ENCODE measurements at regions not wholly inside any gene's neighbourhood (a gene's known extent, or its start where the extent isn't known, plus 50 kb on each side); places are given as distances from the start of the nearest gene placed in this dataset.

- DNase-seq (ENCODE audit: insufficient read length, low spot score) (no peak), FAIRE-seq (no peak)
- TF ChIP-seq SPI1 (IDR thresholded peaks at IDR 0.05; ENCODE audit: low read depth, low read length) = no peak
- no peak for TF ChIP-seq POLR2A (IDR thresholded peaks at IDR 0.05; ENCODE audit: low read depth, low read length)
- no peak for TF ChIP-seq POLR2AphosphoS5 (IDR thresholded peaks at IDR 0.05; ENCODE audit: low read depth, low read length)
- TF ChIP-seq PAX5 (IDR thresholded peaks at IDR 0.05; ENCODE audit: insufficient read depth, low read length, severe bottlenecking) = no peak
- TF ChIP-seq TAF1 (IDR thresholded peaks at IDR 0.05; ENCODE audit: low read depth, low read length) = no peak
Measured at GRCh38 chr18:21928925-21929324, 188.3 kb downstream of the MIB1 start.

- FAIRE-seq (no peak), DNase-seq (ENCODE audit: insufficient read length, low spot score) (no peak)
- no peak for TF ChIP-seq POU2F2 (IDR thresholded peaks at IDR 0.05; ENCODE audit: low read depth, low read length)
- no peak for TF ChIP-seq TAF1 (IDR thresholded peaks at IDR 0.05; ENCODE audit: low read depth, low read length)
- no peak for TF ChIP-seq PAX5 (IDR thresholded peaks at IDR 0.05; ENCODE audit: insufficient read depth, low read length, severe bottlenecking)
- TF ChIP-seq SPI1 (IDR thresholded peaks at IDR 0.05; ENCODE audit: low read depth, low read length) = no peak
- TF ChIP-seq POLR2A (IDR thresholded peaks at IDR 0.05; ENCODE audit: low read depth, low read length) = no peak
Measured at GRCh38 chr18:21930177-21930576, 189.6 kb downstream of the MIB1 start.

GRCh38 chr18:21933931-21934765 lies 193.6 kb downstream of the MIB1 start:
- DNase-seq (ENCODE audit: insufficient read length, low spot score) (no peak), FAIRE-seq (no peak)
- TF ChIP-seq SPI1 (IDR thresholded peaks at IDR 0.05; ENCODE audit: low read depth, low read length) (no peak), POU2F2 (IDR thresholded peaks at IDR 0.05; ENCODE audit: low read depth, low read length) (no peak), TAF1 (IDR thresholded peaks at IDR 0.05; ENCODE audit: low read depth, low read length) (no peak), POLR2AphosphoS5 (IDR thresholded peaks at IDR 0.05; ENCODE audit: low read depth, low read length) (no peak)

- FAIRE-seq (no peak), DNase-seq (ENCODE audit: insufficient read length, low spot score) (no peak)
- TF ChIP-seq POU2F2 (IDR thresholded peaks at IDR 0.05; ENCODE audit: low read depth, low read length) (no peak), TAF1 (IDR thresholded peaks at IDR 0.05; ENCODE audit: low read depth, low read length) (no peak), PAX5 (IDR thresholded peaks at IDR 0.05; ENCODE audit: insufficient read depth, low read length, severe bottlenecking) (no peak), POLR2AphosphoS5 (IDR thresholded peaks at IDR 0.05; ENCODE audit: low read depth, low read length) (no peak), SPI1 (IDR thresholded peaks at IDR 0.05; ENCODE audit: low read depth, low read length) (no peak), POLR2A (IDR thresholded peaks at IDR 0.05; ENCODE audit: low read depth, low read length) (no peak)
Measured at GRCh38 chr18:21934766-21935015, 194.1 kb downstream of the MIB1 start.

GRCh38 chr18:21943456-21943855 lies 202.9 kb downstream of the MIB1 start:
- DNase-seq (ENCODE audit: insufficient read length, low spot score) (no peak), FAIRE-seq (no peak)
- TF ChIP-seq POLR2AphosphoS5 (IDR thresholded peaks at IDR 0.05; ENCODE audit: low read depth, low read length) (no peak), SPI1 (IDR thresholded peaks at IDR 0.05; ENCODE audit: low read depth, low read length) (no peak), TAF1 (IDR thresholded peaks at IDR 0.05; ENCODE audit: low read depth, low read length) (no peak)

- no peak for DNase-seq (ENCODE audit: insufficient read length, low spot score)
- TF ChIP-seq TAF1 (IDR thresholded peaks at IDR 0.05; ENCODE audit: low read depth, low read length) (no peak), SPI1 (IDR thresholded peaks at IDR 0.05; ENCODE audit: low read depth, low read length) (no peak), POU2F2 (IDR thresholded peaks at IDR 0.05; ENCODE audit: low read depth, low read length) (no peak), POLR2AphosphoS5 (IDR thresholded peaks at IDR 0.05; ENCODE audit: low read depth, low read length) (no peak), PAX5 (IDR thresholded peaks at IDR 0.05; ENCODE audit: insufficient read depth, low read length, severe bottlenecking) (no peak), POLR2A (IDR thresholded peaks at IDR 0.05; ENCODE audit: low read depth, low read length) (no peak)
- no peak for FAIRE-seq
Measured at GRCh38 chr18:21949326-21950015, 208.9 kb downstream of the MIB1 start.

- TF ChIP-seq PAX5 (IDR thresholded peaks at IDR 0.05; ENCODE audit: insufficient read depth, low read length, severe bottlenecking) (no peak), POLR2A (IDR thresholded peaks at IDR 0.05; ENCODE audit: low read depth, low read length) (no peak), SPI1 (IDR thresholded peaks at IDR 0.05; ENCODE audit: low read depth, low read length) (no peak), POU2F2 (IDR thresholded peaks at IDR 0.05; ENCODE audit: low read depth, low read length) (no peak), TAF1 (IDR thresholded peaks at IDR 0.05; ENCODE audit: low read depth, low read length) (no peak), POLR2AphosphoS5 (IDR thresholded peaks at IDR 0.05; ENCODE audit: low read depth, low read length) (no peak)
- DNase-seq (ENCODE audit: insufficient read length, low spot score) = peak; percentile 49
- peak; percentile 88 for FAIRE-seq
Measured at GRCh38 chr18:21955757-21956652, 213.4 kb upstream of the GATA6 start.

GRCh38 chr18:21958263-21958662 lies 211.1 kb upstream of the GATA6 start:
- TF ChIP-seq PAX5 (IDR thresholded peaks at IDR 0.05; ENCODE audit: insufficient read depth, low read length, severe bottlenecking) = no peak
- TF ChIP-seq SPI1 (IDR thresholded peaks at IDR 0.05; ENCODE audit: low read depth, low read length) = no peak
- TF ChIP-seq POLR2A (IDR thresholded peaks at IDR 0.05; ENCODE audit: low read depth, low read length) = no peak
- no peak for TF ChIP-seq POLR2AphosphoS5 (IDR thresholded peaks at IDR 0.05; ENCODE audit: low read depth, low read length)
- no peak for TF ChIP-seq TAF1 (IDR thresholded peaks at IDR 0.05; ENCODE audit: low read depth, low read length)
- no peak for TF ChIP-seq POU2F2 (IDR thresholded peaks at IDR 0.05; ENCODE audit: low read depth, low read length)
- no peak for DNase-seq (ENCODE audit: insufficient read length, low spot score)
- FAIRE-seq = no peak

GRCh38 chr18:21958707-21959450 lies 210.5 kb upstream of the GATA6 start:
- FAIRE-seq = no peak
- TF ChIP-seq POLR2A (IDR thresholded peaks at IDR 0.05; ENCODE audit: low read depth, low read length) (no peak), TAF1 (IDR thresholded peaks at IDR 0.05; ENCODE audit: low read depth, low read length) (no peak), PAX5 (IDR thresholded peaks at IDR 0.05; ENCODE audit: insufficient read depth, low read length, severe bottlenecking) (no peak), POU2F2 (IDR thresholded peaks at IDR 0.05; ENCODE audit: low read depth, low read length) (no peak), SPI1 (IDR thresholded peaks at IDR 0.05; ENCODE audit: low read depth, low read length) (no peak), POLR2AphosphoS5 (IDR thresholded peaks at IDR 0.05; ENCODE audit: low read depth, low read length) (no peak)
- DNase-seq (ENCODE audit: insufficient read length, low spot score) = no peak
